ENCODE measurements at regions not wholly inside any gene's neighbourhood (a gene's known extent, or its start where the extent isn't known, plus 50 kb on each side); places are given as distances from the start of the nearest gene placed in this dataset.

DNA sequence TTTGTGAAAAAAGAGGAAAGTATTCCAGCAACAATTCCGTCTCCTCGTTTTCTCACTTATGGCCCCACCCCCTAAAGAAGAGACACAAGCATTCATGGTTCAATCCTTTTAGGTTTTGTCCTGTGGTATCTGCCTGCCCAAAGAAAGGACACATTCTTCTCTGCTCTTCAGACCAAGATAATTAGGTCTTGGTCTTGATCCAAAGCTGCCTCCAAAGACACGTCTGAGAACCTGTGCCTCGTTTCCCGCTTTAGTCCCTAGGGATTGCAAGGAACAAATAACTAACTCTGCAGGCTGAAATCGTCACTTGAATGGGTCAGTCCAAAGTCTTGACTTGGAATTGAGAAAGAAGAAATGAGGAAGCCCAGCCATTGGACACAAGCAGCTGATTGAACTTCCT is 202.7 kb upstream of the FAR2 start:
- Mint-ChIP-seq H3K36me3 (ENCODE audit: low read depth) (no peaks in the 10 kb centered on the region), H3K9me3 (no peaks in the 10 kb centered on the region), H3K4me1 (ENCODE audit: low read depth) (no peaks in the 10 kb centered on the region), H3K27me3 (peaks cover 4% of the 10 kb centered on the region), H3K27ac (no peak overlapping the region), H3K4me3 (no peak overlapping the region)
- no peak for ATAC-seq
- POLR2A ChIA-PET = no interaction called here
- no peak for DNase-seq
- intact Hi-C loops (cut with micrococcal nuclease) = no loop called here
- TF ChIP-seq, protein P1, sequence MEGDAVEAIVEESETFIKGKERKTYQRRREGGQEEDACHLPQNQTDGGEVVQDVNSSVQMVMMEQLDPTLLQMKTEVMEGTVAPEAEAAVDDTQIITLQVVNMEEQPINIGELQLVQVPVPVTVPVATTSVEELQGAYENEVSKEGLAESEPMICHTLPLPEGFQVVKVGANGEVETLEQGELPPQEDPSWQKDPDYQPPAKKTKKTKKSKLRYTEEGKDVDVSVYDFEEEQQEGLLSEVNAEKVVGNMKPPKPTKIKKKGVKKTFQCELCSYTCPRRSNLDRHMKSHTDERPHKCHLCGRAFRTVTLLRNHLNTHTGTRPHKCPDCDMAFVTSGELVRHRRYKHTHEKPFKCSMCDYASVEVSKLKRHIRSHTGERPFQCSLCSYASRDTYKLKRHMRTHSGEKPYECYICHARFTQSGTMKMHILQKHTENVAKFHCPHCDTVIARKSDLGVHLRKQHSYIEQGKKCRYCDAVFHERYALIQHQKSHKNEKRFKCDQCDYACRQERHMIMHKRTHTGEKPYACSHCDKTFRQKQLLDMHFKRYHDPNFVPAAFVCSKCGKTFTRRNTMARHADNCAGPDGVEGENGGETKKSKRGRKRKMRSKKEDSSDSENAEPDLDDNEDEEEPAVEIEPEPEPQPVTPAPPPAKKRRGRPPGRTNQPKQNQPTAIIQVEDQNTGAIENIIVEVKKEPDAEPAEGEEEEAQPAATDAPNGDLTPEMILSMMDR (IDR thresholded peaks at IDR 0.05) = no peak
- CTCF ChIA-PET = interaction anchor here (0.9 kb wide), 1 partner anchor 26 kb away, joined by 4 read pairs; no protein-coding TSS in a partner anchor

DNA sequence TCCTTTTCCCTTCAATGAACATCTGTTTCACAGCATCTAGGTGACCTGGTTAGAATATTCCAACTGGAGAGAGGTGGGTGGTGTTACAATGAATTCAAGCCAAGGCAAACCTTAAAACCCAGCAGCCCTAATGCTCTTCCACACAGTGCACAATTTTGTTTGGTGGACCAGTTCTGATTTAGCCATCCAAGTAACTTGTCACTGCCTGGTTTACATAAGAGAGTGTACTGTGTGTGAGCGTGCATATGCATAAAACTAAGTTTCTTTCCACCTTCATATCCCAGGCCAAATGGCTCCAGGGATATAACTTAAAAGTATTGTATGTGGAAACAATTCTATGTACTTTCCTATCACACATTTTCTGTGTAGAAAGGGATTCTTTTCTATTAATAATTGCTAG is 200.4 kb upstream of the FAR2 start:
- peaks cover 4% of the 10 kb centered on the region for H3K27me3 Mint-ChIP-seq
- H3K4me3 Mint-ChIP-seq = no peak overlapping the region
- H3K9me3 Mint-ChIP-seq = no peaks in the 10 kb centered on the region
- intact Hi-C loops (cut with micrococcal nuclease) = no loop called here
- no peaks in the 10 kb centered on the region for H3K4me1 Mint-ChIP-seq (ENCODE audit: low read depth)
- CTCF ChIA-PET = no interaction called here
- ATAC-seq (no peak), DNase-seq (no peak)
- H3K27ac Mint-ChIP-seq = no peak overlapping the region
- TF ChIP-seq, protein P1 (IDR thresholded peaks at IDR 0.05) = no peak
- H3K36me3 Mint-ChIP-seq (ENCODE audit: low read depth) = no peaks in the 10 kb centered on the region
- POLR2A ChIA-PET = no interaction called here

DNA sequence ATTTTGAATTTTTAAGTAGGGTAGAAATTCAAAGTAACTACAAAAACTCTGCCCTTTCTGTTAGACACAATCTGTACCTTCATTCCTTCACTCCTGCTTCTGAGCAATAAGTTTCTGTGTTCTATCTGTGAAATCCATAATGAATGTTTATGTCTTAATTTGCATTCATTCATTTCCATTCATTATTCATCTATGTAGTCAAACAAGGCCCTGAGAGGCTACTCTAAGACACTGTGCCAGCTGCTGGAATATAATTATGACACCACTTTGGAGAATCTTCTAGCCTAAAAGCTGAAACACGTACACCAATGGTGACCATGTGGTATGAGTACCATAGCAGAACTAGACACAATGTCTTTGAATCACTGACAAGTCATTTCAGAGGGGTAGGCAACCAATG is 199.9 kb upstream of the FAR2 start:
- Mint-ChIP-seq H3K27me3 (peaks cover 4% of the 10 kb centered on the region), H3K4me3 (no peak overlapping the region), H3K4me1 (ENCODE audit: low read depth) (no peaks in the 10 kb centered on the region), H3K36me3 (ENCODE audit: low read depth) (no peaks in the 10 kb centered on the region), H3K9me3 (no peaks in the 10 kb centered on the region), H3K27ac (no peak overlapping the region)
- TF ChIP-seq, protein P1 (IDR thresholded peaks at IDR 0.05) = no peak
- no peak for ATAC-seq
- no peak for DNase-seq
- ChIA-PET CTCF (no interaction called here), POLR2A (no interaction called here)
- intact Hi-C loops (cut with micrococcal nuclease) = no loop called here

DNA sequence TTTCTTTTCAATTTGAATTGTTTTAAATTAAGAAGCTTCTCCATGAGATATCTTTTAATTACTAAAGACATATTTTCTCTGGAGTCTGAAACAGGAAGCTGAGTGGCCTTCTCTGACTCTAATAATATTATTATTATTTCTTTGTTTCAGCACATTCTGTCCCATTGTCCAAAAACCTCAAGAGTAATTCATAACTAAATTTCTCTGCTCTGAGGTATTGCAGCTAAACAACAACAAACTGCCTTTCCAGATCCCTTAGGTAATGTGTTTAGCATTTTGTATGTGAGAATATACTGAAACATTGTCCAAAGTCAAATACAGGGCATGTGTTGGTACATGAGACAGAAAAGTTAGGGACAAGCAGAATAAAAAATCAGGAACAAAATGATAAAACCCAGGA is 199.0 kb upstream of the FAR2 start:
- no peaks in the 10 kb centered on the region for H3K4me1 Mint-ChIP-seq (ENCODE audit: low read depth)
- no peak overlapping the region for H3K4me3 Mint-ChIP-seq
- no peaks in the 10 kb centered on the region for H3K36me3 Mint-ChIP-seq (ENCODE audit: low read depth)
- TF ChIP-seq, protein P1 (IDR thresholded peaks at IDR 0.05) = no peak
- DNase-seq = no peak
- intact Hi-C loops (cut with micrococcal nuclease) = no loop called here
- no peaks in the 10 kb centered on the region for H3K9me3 Mint-ChIP-seq
- CTCF ChIA-PET = no interaction called here
- H3K27me3 Mint-ChIP-seq = peaks cover 4% of the 10 kb centered on the region
- ATAC-seq = no peak
- no peak overlapping the region for H3K27ac Mint-ChIP-seq
- POLR2A ChIA-PET = no interaction called here

DNA sequence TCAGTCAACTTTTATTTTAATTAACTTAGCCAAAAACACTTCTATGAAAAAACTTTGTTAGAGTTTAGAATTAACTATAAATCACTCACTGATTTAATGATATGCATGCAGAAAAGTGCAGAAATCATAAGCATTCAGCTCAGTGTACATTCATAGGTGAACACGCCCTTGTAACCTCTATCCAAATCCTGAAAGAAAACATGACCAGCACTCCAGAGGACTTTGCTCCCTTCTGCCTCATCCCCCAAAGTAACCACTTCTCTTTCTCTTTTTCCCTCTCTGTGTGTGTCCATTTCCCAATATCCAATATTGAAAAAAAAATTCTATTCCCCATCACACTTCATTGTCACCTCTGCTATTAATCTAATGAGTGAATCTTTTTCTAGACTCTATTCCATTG is 197.1 kb upstream of the FAR2 start:
- ChIA-PET CTCF (interaction anchor here (0.8 kb wide), 1 partner anchor 27 kb away, joined by 4 read pairs; no protein-coding TSS in a partner anchor), POLR2A (no interaction called here)
- Mint-ChIP-seq H3K4me3 (no peak overlapping the region), H3K9me3 (no peaks in the 10 kb centered on the region), H3K36me3 (ENCODE audit: low read depth) (no peaks in the 10 kb centered on the region), H3K27ac (no peak overlapping the region), H3K4me1 (ENCODE audit: low read depth) (no peaks in the 10 kb centered on the region), H3K27me3 (no peaks in the 10 kb centered on the region)
- TF ChIP-seq, protein P1 (IDR thresholded peaks at IDR 0.05) = no peak
- intact Hi-C loops (cut with micrococcal nuclease) = no loop called here
- no peak for ATAC-seq
- no peak for DNase-seq

Data from activated CD8-positive, alpha-beta T cell treated with anti-CD3 and anti-CD28 coated beads for 36 hours (primary cell).